ENCODE measurements at regions not wholly inside any gene's neighbourhood (a gene's known extent, or its start where the extent isn't known, plus 50 kb on each side); places are given as distances from the start of the nearest gene placed in this dataset.

DNA sequence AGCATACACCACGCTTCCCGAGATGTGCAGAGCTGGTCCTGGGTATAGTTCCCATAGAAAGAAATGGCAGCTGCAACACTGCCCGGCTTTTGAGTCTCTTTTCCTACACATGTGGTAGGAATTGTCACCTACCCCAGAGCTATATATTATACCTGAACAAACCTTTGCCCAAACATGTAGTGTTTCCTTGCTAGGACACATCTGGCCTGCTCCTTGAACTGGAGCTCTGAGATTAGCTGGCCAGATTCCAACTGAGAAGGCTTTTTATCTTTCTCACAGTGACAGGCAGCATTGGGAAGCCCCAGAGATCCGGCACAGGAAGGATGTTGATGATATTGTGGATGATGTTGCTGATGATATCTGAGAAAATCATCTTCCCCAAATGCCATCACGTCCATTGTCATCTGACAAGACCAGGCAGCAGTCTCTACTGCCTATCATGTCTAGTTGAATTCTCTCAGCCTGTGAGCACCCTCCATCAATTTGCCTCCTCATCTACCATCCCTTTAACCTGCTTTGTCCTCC, 115.0 kb upstream of the SMYD2 start:
- Histone ChIP-seq H3K9me3 (ENCODE audit: control insufficient read depth, insufficient read depth, low read length) (no peaks in the 10 kb centered on the region), H3K4me1 (ENCODE audit: insufficient read depth, low read length) (no peaks in the 10 kb centered on the region; the same call in 1 of the 2 replicates), H3K36me3 (ENCODE audit: insufficient read depth, low read length) (no peaks in the 10 kb centered on the region), H3K9ac (ENCODE audit: low read depth, low read length) (no peak overlapping the region)

DNA sequence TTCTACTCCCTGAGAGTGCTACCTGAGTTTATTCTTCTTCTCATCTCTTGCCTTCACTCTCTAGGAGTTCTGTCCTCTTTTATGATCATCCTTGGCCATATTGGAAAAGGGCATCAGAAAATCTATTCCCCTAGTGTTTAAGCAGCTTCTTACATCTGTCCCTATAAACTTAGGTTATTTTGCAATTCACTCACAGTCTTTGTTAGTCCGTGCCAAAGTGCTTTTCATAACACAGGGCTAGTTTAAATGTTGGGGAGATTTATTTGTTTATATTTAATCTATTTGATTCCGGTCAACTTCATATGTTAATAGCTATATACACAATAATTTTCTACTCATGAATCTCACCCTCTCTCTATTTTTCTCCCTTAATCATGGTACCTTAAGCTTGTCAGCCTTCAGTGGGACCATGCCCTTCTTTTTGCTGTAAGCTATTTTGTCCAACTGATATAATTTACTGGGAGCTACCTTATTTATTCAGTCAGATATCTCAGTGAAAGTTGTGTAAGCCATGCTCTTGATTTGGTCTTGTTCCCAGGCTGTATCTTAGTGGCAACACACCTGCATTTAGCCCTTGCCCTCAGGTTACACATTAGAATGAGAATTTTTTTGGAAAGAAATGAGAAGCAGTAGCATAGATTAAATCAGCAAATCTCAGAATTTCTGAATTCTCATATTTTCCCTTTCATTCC, 106.3 kb upstream of the SMYD2 start:
- no peak overlapping the region for H3K9ac ChIP-seq (ENCODE audit: low read depth, low read length)
- no peaks in the 10 kb centered on the region for H3K9me3 ChIP-seq (ENCODE audit: control insufficient read depth, insufficient read depth, low read length)
- H3K36me3 ChIP-seq (ENCODE audit: insufficient read depth, low read length), result no peaks in the 10 kb centered on the region
- H3K4me1 ChIP-seq (ENCODE audit: insufficient read depth, low read length), result no peaks in the 10 kb centered on the region

DNA sequence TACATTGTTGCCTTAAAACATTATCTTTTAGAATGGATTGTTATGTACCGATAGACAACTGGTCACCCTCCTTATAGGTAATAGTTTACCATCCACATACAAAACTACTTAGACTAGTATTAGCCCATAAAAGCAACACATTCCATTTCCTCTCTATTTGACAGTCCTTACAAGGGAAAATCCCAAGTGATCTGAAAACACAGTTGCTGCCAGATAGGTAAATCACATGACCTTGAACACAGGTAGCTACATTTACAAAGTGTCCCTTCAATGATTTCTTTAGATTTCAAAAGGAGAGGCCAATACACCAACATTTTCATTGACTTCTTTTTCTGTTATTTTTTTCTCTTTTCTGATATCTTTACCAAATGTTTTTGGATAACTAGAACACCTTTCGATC, 102.9 kb upstream of the SMYD2 start:
- no peaks in the 10 kb centered on the region for H3K36me3 ChIP-seq (ENCODE audit: insufficient read depth, low read length)
- H3K9me3 ChIP-seq (ENCODE audit: control insufficient read depth, insufficient read depth, low read length), result no peaks in the 10 kb centered on the region
- no peaks in the 10 kb centered on the region for H3K4me1 ChIP-seq (ENCODE audit: insufficient read depth, low read length)
- no peak overlapping the region for H3K9ac ChIP-seq (ENCODE audit: low read depth, low read length)

DNA sequence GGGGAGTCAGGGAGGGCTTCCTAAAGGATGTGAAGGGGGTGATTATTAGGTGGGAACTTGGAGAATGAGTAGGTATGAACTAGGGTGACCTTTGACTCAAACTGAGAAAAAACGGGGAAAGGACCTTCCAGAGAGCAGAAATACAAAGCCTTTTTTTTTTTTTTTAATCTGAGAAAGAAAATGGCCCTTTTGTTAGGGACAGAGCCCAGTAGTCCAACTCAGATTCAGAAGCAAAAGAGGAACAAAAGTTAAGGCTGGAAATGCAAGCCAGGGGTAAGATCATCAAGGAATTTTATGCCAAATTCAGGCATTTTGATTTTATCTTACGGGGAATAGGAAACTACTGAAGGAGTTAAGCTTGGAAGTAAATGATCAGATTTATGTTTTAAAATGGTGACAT, 96.0 kb upstream of the SMYD2 start:
- Histone ChIP-seq H3K36me3 (ENCODE audit: insufficient read depth, low read length) (no peaks in the 10 kb centered on the region), H3K9me3 (ENCODE audit: control insufficient read depth, insufficient read depth, low read length) (no peaks in the 10 kb centered on the region), H3K4me1 (ENCODE audit: insufficient read depth, low read length) (no peaks in the 10 kb centered on the region), H3K9ac (ENCODE audit: low read depth, low read length) (no peak overlapping the region)

DNA sequence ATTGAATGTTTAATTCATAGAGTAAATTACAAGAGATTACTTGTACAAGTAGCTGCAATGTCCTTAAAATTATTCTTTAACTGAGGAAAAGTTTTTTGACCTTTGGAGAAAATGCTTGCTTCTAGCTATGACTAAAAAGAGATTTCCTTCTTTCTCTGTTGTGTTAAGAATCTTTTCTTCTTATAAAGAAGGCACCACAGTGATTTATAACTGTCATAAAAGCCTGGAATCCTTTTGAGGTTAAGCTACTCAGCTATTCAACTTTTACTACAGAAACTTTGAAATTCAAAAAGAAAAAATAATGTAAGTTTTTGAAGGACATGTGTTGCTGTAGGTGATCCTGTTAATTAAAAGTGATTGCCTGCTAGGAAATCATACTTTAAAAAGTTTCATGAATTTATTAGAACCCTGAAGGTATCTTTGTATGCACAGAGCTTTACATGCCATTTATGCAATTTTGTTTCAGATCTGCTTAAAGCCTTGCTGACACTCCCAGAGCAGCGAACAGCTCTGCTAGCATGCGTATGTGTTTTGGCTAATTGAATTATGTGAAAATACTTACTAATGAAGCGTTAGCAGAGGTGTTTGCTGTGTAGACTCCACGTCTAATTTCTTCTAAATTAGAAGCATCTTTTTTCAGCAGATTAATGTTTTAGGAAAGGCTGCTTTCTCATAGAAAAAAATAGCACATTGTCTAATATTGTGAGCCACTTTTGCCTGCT, 94.7 kb upstream of the SMYD2 start:
- Histone ChIP-seq H3K9ac (ENCODE audit: low read depth, low read length) (no peak overlapping the region), H3K4me1 (ENCODE audit: insufficient read depth, low read length) (no peaks in the 10 kb centered on the region), H3K9me3 (ENCODE audit: control insufficient read depth, insufficient read depth, low read length) (no peaks in the 10 kb centered on the region), H3K36me3 (ENCODE audit: insufficient read depth, low read length) (no peaks in the 10 kb centered on the region)

DNA sequence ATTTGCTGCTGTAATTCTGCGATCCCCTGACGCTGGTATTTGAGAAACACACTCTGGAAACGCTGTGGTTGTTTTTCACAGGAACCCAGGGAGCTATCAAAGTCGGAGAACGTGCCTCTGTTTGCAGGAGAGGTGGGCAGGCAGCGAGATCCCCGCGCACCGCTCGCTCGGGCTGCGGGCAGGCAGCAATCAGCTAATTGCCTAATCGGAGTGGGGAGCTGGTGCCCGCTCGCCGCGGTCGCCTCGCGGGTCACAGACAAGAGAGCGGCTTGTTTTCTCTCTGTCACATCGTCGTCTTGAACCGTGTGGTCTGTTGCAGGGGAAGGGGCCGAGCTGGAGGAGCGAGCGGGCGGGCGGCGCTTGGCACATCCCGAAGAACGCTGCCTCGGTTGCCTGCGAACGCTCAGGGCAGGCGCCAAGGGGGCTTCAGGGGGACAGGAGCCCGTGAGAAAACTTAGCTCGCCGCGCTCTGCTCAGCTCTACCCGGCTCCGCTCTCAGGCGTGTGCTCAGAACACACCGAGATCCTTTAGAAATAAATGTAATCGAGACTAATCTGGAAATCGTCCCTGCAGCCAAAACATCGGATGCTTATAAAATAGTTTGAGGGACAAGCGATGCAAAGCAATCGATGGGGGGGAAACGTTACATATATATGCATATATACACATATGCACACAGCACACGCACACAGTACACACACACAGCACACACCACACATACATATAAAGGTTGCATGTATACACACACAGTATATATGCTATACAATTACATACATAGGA, 93.6 kb upstream of the SMYD2 start:
- Histone ChIP-seq H3K9ac (ENCODE audit: low read depth, low read length) (peak overlapping the region; percentile 46; the same call in 1 of the 2 replicates), H3K36me3 (ENCODE audit: insufficient read depth, low read length) (no peaks in the 10 kb centered on the region)

DNA sequence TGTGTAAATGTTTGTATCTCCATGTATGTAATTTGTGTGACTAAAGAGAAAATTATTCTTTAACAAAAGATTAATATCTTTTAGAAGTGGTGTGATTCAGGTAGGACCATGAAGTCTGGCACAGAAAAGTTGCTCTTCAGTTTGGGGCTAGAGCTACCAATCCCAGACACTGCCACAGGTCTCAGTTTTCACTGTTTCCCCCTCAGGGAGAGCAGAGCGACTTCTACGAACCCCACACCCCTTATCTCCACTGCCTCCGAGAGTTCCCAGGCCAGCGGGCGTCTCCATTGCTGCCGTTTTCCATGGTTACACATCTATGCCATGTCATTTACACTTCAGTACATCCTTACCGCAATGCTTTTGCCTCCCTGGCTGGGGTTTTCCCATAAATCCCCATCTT, 93.0 kb upstream of the SMYD2 start:
- H3K36me3 ChIP-seq (ENCODE audit: insufficient read depth, low read length), result no peaks in the 10 kb centered on the region
- no peaks in the 10 kb centered on the region for H3K9me3 ChIP-seq (ENCODE audit: control insufficient read depth, insufficient read depth, low read length)
- H3K4me1 ChIP-seq (ENCODE audit: insufficient read depth, low read length), result peaks cover 4% of the 10 kb centered on the region
- no peak overlapping the region for H3K9ac ChIP-seq (ENCODE audit: low read depth, low read length)

More for the DNA sequence above, 93.6 kb upstream of the SMYD2 start:
- H3K4me1 ChIP-seq (ENCODE audit: insufficient read depth, low read length), result no peaks in the 10 kb centered on the region
- H3K9me3 ChIP-seq (ENCODE audit: control insufficient read depth, insufficient read depth, low read length), result no peaks in the 10 kb centered on the region

DNA sequence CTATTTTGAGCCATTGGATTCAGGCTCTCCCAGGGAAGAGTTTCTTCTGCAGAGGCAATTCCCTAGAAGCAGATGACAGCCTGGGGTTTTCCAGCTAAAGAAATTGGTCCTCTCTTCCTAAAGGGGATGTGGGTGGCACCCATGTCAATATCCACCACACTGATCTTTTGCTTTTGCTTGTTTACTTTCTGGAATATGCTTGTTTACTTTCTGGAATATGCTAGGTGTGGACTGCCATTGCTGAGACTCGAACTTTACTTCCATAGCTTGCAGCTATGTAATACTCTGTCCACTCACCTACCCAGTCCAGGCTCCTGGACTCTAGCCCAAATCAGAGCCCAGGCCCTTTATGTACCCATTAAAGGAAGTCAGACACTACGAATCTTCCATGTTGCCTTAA, 92.1 kb upstream of the SMYD2 start:
- H3K9ac ChIP-seq (ENCODE audit: low read depth, low read length), result no peak overlapping the region
- no peaks in the 10 kb centered on the region for H3K9me3 ChIP-seq (ENCODE audit: control insufficient read depth, insufficient read depth, low read length)
- H3K36me3 ChIP-seq (ENCODE audit: insufficient read depth, low read length), result no peaks in the 10 kb centered on the region
- H3K4me1 ChIP-seq (ENCODE audit: insufficient read depth, low read length), result peaks cover 9% of the 10 kb centered on the region

DNA sequence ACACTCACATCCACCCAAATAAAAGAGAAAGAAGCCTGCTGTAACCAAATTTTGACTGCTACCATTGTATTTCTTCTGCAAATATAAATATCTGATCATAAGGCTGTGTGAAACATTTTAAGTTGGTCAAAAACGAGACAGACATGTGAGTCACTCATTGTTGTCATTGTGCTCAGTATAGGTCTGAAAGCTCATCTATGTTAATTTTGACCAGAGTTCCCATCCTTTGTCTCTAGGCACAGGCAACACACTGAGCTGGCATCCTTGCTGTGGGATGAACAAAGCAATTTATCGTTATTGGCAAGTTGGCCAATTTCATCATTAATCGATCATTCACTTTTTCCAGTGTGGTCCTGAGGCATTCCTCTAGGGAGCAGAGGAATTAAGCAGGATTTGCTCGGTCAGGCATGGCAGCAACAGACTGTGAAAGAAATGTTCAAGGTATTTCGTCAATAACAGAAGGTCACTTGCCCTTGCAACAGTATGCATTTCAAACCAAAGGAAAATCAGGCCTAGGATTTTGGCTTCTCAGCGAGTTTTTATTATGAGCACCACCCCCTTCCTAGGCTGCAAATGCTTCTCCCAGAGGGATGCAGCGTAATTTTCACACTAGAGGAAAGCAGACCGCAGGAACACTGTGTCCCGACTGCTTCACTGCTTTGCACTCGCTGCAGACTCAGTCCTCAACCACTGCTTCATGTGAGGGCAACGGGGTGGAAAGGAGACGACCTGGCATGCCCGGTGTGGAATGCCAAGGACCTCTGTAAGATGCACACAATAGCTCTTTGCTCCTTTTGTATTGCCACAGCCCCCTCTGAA, 87.9 kb upstream of the SMYD2 start:
- peaks cover 9% of the 10 kb centered on the region for H3K4me1 ChIP-seq (ENCODE audit: insufficient read depth, low read length)
- H3K9me3 ChIP-seq (ENCODE audit: control insufficient read depth, insufficient read depth, low read length), result no peaks in the 10 kb centered on the region
- H3K36me3 ChIP-seq (ENCODE audit: insufficient read depth, low read length), result no peaks in the 10 kb centered on the region
- no peak overlapping the region for H3K9ac ChIP-seq (ENCODE audit: low read depth, low read length)

DNA sequence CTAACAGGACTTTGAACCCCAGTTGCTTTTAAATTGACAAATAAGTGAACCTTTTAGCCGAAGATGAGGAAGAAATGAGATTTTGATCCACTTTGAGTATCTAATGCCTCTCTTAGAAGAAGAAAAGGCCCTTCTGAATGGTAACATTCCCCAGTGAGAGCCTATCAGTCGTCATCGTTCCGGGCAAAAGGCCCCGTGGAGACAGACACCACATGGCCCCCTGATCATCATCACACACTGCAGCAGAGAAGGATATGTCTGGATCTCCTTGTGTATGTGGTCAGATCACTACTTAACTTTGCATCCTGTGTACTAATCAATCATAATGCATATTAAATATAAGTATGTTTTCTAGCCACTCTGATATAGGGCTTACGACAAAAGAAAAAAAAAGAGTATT, 87.3 kb upstream of the SMYD2 start:
- Histone ChIP-seq H3K9me3 (ENCODE audit: control insufficient read depth, insufficient read depth, low read length) (no peaks in the 10 kb centered on the region), H3K4me1 (ENCODE audit: insufficient read depth, low read length) (peaks cover 9% of the 10 kb centered on the region), H3K9ac (ENCODE audit: low read depth, low read length) (no peak overlapping the region), H3K36me3 (ENCODE audit: insufficient read depth, low read length) (no peaks in the 10 kb centered on the region)

DNA sequence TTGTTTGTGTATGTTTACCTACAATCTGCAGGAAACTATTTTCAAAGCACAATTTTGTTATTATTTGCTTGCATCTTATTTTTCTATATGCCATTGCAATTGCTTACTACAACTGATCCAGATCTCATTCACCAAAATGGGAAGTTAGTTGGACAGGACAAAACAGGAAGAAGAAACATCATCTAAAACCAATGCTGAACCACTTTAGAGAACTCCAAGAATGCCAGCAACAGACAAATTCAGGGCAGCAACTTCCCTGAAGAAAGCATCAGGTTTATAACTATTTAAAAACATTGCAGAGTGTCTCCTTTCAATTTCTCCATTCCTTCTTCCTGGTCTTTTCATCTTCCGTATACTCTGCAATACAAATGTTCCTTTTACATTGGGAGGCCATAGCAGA, 82.4 kb upstream of the SMYD2 start:
- H3K9ac ChIP-seq (ENCODE audit: low read depth, low read length), result no peak overlapping the region
- no peaks in the 10 kb centered on the region for H3K9me3 ChIP-seq (ENCODE audit: control insufficient read depth, insufficient read depth, low read length)
- no peaks in the 10 kb centered on the region for H3K36me3 ChIP-seq (ENCODE audit: insufficient read depth, low read length)
- H3K4me1 ChIP-seq (ENCODE audit: insufficient read depth, low read length), result no peaks in the 10 kb centered on the region; the same call in 1 of the 2 replicates

DNA sequence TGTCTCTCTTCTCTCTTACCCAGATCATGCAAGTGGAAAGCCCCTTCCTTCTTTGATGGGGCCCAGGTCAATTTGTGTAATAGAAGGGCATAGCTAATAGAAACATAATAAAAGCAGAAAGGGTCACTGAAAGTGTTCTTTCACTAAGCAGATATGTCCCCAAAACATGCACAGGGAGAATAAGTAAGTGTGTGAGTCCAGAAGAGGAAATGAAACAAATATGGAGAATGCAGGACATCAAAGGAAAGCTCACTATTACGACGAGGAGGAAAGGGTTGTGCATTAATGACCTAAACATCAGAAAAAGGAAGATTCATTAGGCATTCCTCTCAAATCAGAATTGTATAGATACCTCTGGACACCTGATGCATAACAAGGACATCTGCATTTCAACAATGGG, 81.4 kb upstream of the SMYD2 start:
- Histone ChIP-seq H3K4me1 (ENCODE audit: insufficient read depth, low read length) (no peaks in the 10 kb centered on the region), H3K9ac (ENCODE audit: low read depth, low read length) (no peak overlapping the region), H3K9me3 (ENCODE audit: control insufficient read depth, insufficient read depth, low read length) (no peaks in the 10 kb centered on the region), H3K36me3 (ENCODE audit: insufficient read depth, low read length) (no peaks in the 10 kb centered on the region)

DNA sequence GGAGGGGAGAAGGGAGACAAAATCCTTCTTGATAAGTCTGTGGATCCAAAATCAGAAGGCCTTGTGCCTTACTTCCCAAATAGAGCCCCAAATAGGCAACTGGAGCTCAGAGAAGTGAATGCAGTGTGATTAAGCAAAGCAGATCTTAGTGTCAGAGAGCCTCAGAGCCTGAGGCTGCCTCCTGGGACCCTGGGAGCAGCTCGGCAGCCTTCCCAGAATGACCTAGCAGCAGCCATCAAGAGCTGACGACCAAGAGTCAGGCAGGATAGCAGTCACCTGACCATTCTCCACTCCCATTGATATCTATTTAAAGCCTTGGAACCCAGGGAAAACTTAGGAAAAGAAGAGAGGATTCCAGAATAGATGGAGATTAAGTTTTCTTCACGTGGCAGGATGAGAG, 78.0 kb upstream of the SMYD2 start:
- no peaks in the 10 kb centered on the region for H3K36me3 ChIP-seq (ENCODE audit: insufficient read depth, low read length)
- peaks cover 12% of the 10 kb centered on the region; the same call in 1 of the 2 replicates for H3K4me1 ChIP-seq (ENCODE audit: insufficient read depth, low read length)
- H3K9ac ChIP-seq (ENCODE audit: low read depth, low read length), result no peak overlapping the region
- no peaks in the 10 kb centered on the region for H3K9me3 ChIP-seq (ENCODE audit: control insufficient read depth, insufficient read depth, low read length)

DNA sequence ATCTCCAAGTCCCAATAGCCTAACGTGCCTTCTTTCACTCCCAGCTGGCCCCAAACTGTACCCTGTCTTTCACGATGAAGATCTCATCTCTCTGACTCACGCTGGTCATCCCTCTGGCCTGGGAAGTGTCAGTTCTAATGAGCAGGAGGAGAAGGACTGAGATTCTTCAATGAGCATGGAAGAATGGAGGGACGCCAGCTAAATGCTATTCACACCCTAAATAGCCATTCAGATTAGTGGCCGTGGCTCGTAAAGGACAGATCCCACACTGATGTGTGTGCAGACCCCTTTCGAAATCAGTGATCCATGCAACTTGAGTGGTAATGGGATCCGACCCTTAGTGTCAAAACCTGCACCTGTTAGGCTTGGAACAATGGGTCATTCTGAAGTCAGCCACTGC, 75.9 kb upstream of the SMYD2 start:
- no peaks in the 10 kb centered on the region for H3K36me3 ChIP-seq (ENCODE audit: insufficient read depth, low read length)
- H3K9me3 ChIP-seq (ENCODE audit: control insufficient read depth, insufficient read depth, low read length), result no peaks in the 10 kb centered on the region
- peaks cover 22% of the 10 kb centered on the region; the same call in 1 of the 2 replicates for H3K4me1 ChIP-seq (ENCODE audit: insufficient read depth, low read length)
- no peak overlapping the region for H3K9ac ChIP-seq (ENCODE audit: low read depth, low read length)

All from ES-I3 (cell line).